B cell (primary cell): ENCODE measurements at regions not wholly inside any gene's neighbourhood (a gene's known extent, or its start where the extent isn't known, plus 50 kb on each side); places are given as distances from the start of the nearest gene placed in this dataset.

Experiments
- CTCF ChIP-seq: fragments of 200-600 bp; IDR thresholded peaks from one replicate; pipeline ENCODE4 v1.8.0; 2022; ENCODE audit warnings: antibody characterized with exemption, mild to moderate bottlenecking
- EZH2 ChIP-seq: IDR thresholded peaks from 2 replicates; pipeline ENCODE4 v1.6.1; 2012; ENCODE audit warnings: borderline replicate concordance, low read depth, mild to moderate bottlenecking, moderate library complexity, low read length; ENCODE audit not compliant: insufficient read depth, poor library complexity, severe bottlenecking

GRCh38 chr5:145205546-145205945 is 629.6 kb downstream of the PRELID2 start:
- TF ChIP-seq CTCF (no peak), EZH2 (no peak)
